ENCODE measurements at regions not wholly inside any gene's neighbourhood (a gene's known extent, or its start where the extent isn't known, plus 50 kb on each side); places are given as distances from the start of the nearest gene placed in this dataset.

DNA sequence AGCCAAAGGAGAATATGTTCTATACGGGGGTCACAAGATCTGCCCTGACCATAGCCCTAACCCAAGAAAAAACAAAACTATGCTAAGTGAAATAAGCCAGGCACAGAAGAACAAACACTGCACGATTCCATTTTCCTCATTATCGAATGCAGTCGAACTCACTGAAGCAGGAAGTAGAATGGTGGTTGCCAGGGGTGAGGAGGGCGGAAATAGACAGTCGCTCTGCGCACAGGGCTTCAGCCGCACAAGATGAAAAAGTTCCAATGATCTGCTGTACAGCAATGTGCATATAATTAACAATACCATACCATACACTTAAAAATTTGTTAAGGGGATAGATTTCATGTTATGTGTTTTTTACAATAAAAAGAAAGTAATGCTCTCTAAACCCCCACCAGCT is 257.7 kb downstream of the TXNL1 start:
- TF ChIP-seq, protein P1, sequence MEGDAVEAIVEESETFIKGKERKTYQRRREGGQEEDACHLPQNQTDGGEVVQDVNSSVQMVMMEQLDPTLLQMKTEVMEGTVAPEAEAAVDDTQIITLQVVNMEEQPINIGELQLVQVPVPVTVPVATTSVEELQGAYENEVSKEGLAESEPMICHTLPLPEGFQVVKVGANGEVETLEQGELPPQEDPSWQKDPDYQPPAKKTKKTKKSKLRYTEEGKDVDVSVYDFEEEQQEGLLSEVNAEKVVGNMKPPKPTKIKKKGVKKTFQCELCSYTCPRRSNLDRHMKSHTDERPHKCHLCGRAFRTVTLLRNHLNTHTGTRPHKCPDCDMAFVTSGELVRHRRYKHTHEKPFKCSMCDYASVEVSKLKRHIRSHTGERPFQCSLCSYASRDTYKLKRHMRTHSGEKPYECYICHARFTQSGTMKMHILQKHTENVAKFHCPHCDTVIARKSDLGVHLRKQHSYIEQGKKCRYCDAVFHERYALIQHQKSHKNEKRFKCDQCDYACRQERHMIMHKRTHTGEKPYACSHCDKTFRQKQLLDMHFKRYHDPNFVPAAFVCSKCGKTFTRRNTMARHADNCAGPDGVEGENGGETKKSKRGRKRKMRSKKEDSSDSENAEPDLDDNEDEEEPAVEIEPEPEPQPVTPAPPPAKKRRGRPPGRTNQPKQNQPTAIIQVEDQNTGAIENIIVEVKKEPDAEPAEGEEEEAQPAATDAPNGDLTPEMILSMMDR (IDR thresholded peaks at IDR 0.05): no peak
- TF ChIP-seq POLR2AphosphoS5 (IDR thresholded peaks at IDR 0.05): no peak
- no peak for TF ChIP-seq POLR2A (IDR thresholded peaks at IDR 0.05)

Measured in sigmoid colon (tissue), 4 donors.